Heart left ventricle (tissue), 13 donors: ENCODE measurements at regions not wholly inside any gene's neighbourhood (a gene's known extent, or its start where the extent isn't known, plus 50 kb on each side); places are given as distances from the start of the nearest gene placed in this dataset.

ENCODE experiments used
- CTCF ChIP-seq, 12 donors: fragments of 200-600 bp; sonication (generic) in 4 of 12; IDR thresholded peaks; one replicate each; pipeline versions ENCODE4 v1.5.0 to v1.8.0; 2018 to 2022; ENCODE audit warnings: antibody characterized with exemption in 12 of 12, mild to moderate bottlenecking in 5 of 12
- POLR2A ChIP-seq, 2 donors: fragments of 450-650 bp; IDR thresholded peaks; one replicate each; pipeline ENCODE4 v1.6.1; 2017; ENCODE audit warnings: antibody characterized with exemption in 2 of 2, mild to moderate bottlenecking in 2 of 2, moderate library complexity in 2 of 2
- donor health status: ischemic (EF 13 %, LVEDD 7.1; RV severe dilation, severe dysfunction).
- donor health status: DM: no; HTN: yes; CAD: no.
- donor health status: DM: no; HTN: no; CAD: no.
- donor health status: ischemic (EF 25% LVEDD 6.9; RV normal size, moderate dysfunction).
- donor health status: ischemic (EF 25% LVEDD 5.7; RV mildly dilated, moderate dysfunction).
- donor health status: ischemic (EF 35%, LVEDD 5.7; RV mildly dilated, moderate dysfunction).
- donor health status: nonischemic (EF 11% LVEDD 7.7; RV severe dilation, severe dysfunction).
- donor health status: DM: yes; HTN: yes; CAD: no.
- donor health status: PGD.
- donor health status: ischemic (EF 29% LVEDD 5.4; RV normal size, mild dysfunction).
- donor health status: nonischemic (EF 23%, LVEDD 6.1; RV moderate dilation, normal function).

- TF ChIP-seq CTCF (IDR thresholded peaks at IDR 0.05) (no peak), POLR2A (IDR thresholded peaks at IDR 0.05) (no peak)
These were observed 516.9 kb downstream of the BRINP3 start for GRCh38 chr1:189960769-189961168.
